H1 (cell line): ENCODE measurements at regions not wholly inside any gene's neighbourhood (a gene's known extent, or its start where the extent isn't known, plus 50 kb on each side); places are given as distances from the start of the nearest gene placed in this dataset.

ENCODE experiments used
- CTCF ChIA-PET: fragments of 300-600 bp; sonication (Branson Sonifier 250); formaldehyde crosslinking; loops from one replicate; lab custom pipeline; 2021; ENCODE audit not compliant: partially characterized antibody; lab: Charles Lee
- POLR2A ChIA-PET: fragments of 300-600 bp; sonication (Branson Sonifier 250); formaldehyde crosslinking; loops from one replicate; lab custom pipeline; 2021; ENCODE audit warnings: inconsistent platforms; ENCODE audit not compliant: partially characterized antibody; lab: Charles Lee
- DNase-seq, 2 experiments: peaks; one replicate each; pipeline versions ENCODE4 v3.0.0 to v3.0.0-alpha.2; 2010 to 2022; ENCODE audit warnings: low spot score in 2 of 2, low read depth in 1 of 2, mixed read lengths in 1 of 2
- FAIRE-seq: peaks from 2 replicates; lab custom pipeline; 2011; peaks lifted over from hg19 to GRCh38; lab: Jason Lieb, UNC
- H2AFZ ChIP-seq: 2 replicates; pipeline ENCODE4 v1.8.1; 2012; ENCODE audit warnings: low read length, inconsistent platforms
- H2AK5ac ChIP-seq: 2 replicates; pipeline ENCODE4 v1.6.1; 2013; ENCODE audit warnings: low read depth, low read length
- H2BK120ac ChIP-seq: replicated peaks from 2 replicates; pipeline ENCODE3; 2013; ENCODE audit warnings: low read depth, low read length, inconsistent platforms
- H2BK12ac ChIP-seq: 2 replicates; pipeline ENCODE4 v1.6.1; 2013; ENCODE audit warnings: low read depth, low read length
- H2BK15ac ChIP-seq: 2 replicates; pipeline ENCODE4 v1.6.1; 2013; ENCODE audit warnings: low read length
- H2BK20ac ChIP-seq: 2 replicates; pipeline ENCODE4 v1.6.1; 2013; ENCODE audit warnings: low read length
- H2BK5ac ChIP-seq: 2 replicates; pipeline ENCODE4 v1.6.1; 2013; ENCODE audit warnings: low read depth, low read length
- H3K14ac ChIP-seq: 2 replicates; pipeline ENCODE4 v1.6.1; 2013; ENCODE audit warnings: inconsistent platforms; ENCODE audit not compliant: insufficient read length
- H3K18ac ChIP-seq: 2 replicates; pipeline ENCODE4 v1.6.1; 2013; ENCODE audit warnings: low read length; ENCODE audit errors: extremely low read depth
- H3K23ac ChIP-seq: 2 replicates; pipeline ENCODE4 v1.6.1; 2013; ENCODE audit warnings: inconsistent platforms; ENCODE audit not compliant: insufficient read length
- H3K23me2 ChIP-seq: 2 replicates; pipeline ENCODE4 v1.6.1; 2013; ENCODE audit warnings: low read depth, low read length
- H3K27ac ChIP-seq: 2 replicates; pipeline ENCODE4 v1.6.1; 2011; ENCODE audit warnings: low read depth, low read length, inconsistent platforms
- H3K27me3 ChIP-seq, 4 experiments: replicated peaks in 1 of 4; 1 replicate in 1 of 4; 2 replicates in 3 of 4; pipeline versions ENCODE4 v1.6.1 to v1.8.1; 2011 to 2013; ENCODE audit warnings: low read length in 3 of 4, mild to moderate bottlenecking in 3 of 4, inconsistent platforms in 2 of 4, mixed read lengths in 2 of 4, moderate library complexity in 1 of 4; ENCODE audit not compliant: control insufficient read depth in 3 of 4, insufficient read depth in 3 of 4; ENCODE audit errors: extremely low read depth in 1 of 4
- H3K36me3 ChIP-seq, 4 experiments: 2 replicates each; pipeline versions ENCODE4 v1.6.1 to v1.8.1; 2011 to 2013; ENCODE audit warnings: mild to moderate bottlenecking in 4 of 4, low read length in 3 of 4, moderate library complexity in 2 of 4, control low read depth in 1 of 4, inconsistent platforms in 1 of 4; ENCODE audit not compliant: insufficient read depth in 4 of 4, control insufficient read depth in 2 of 4
- H3K4ac ChIP-seq: replicated peaks from 2 replicates; pipeline ENCODE3; 2013; ENCODE audit warnings: low read length, low read depth, mixed read lengths, inconsistent platforms; ENCODE audit not compliant: insufficient read length
- H3K4me1 ChIP-seq, 4 experiments: replicated peaks in 1 of 4; 1 replicate in 1 of 4; 2 replicates in 3 of 4; pipeline versions ENCODE4 v1.6.1 to v1.8.1; 2011 to 2013; ENCODE audit warnings: low read length in 3 of 4, inconsistent platforms in 2 of 4, mixed read lengths in 1 of 4; ENCODE audit not compliant: insufficient read depth in 4 of 4, control insufficient read depth in 3 of 4
- H3K4me2 ChIP-seq, 2 experiments: 2 replicates each; pipeline versions ENCODE4 v1.6.1 to v1.8.1; 2011 to 2013; ENCODE audit warnings: low read depth in 2 of 2, low read length in 2 of 2, control low read depth in 1 of 2, inconsistent platforms in 1 of 2, mild to moderate bottlenecking in 1 of 2; ENCODE audit not compliant: insufficient read depth in 1 of 2
- H3K4me3 ChIP-seq, 4 experiments: fragments of 200-600, 300-600 bp in 1 of 4; sonication (generic), shearing (Covaris generic), sonication (Bioruptor Twin) in 1 of 4; 2 replicates each; pipeline versions ENCODE4 v1.5.1 to v1.8.1; 2011 to 2016; ENCODE audit warnings: low read length in 4 of 4, low read depth in 3 of 4, control low read depth in 2 of 4, inconsistent platforms in 2 of 4, mild to moderate bottlenecking in 2 of 4, mixed read lengths in 1 of 4, moderate library complexity in 1 of 4; ENCODE audit not compliant: insufficient read depth in 2 of 4; ENCODE audit errors: extremely low read depth in 1 of 4
- H3K56ac ChIP-seq: replicated peaks from 2 replicates; pipeline ENCODE3; 2013; ENCODE audit warnings: low read depth, mild to moderate bottlenecking, mixed read lengths, low read length, inconsistent platforms; ENCODE audit not compliant: insufficient read length
- H3K79me1 ChIP-seq: 2 replicates; pipeline ENCODE4 v1.6.1; 2013; ENCODE audit warnings: low read depth, low read length, control low read depth
- H3K79me2 ChIP-seq, 2 experiments: 2 replicates each; pipeline versions ENCODE4 v1.6.1 to v1.8.1; 2012 to 2013; ENCODE audit warnings: low read length in 2 of 2, mild to moderate bottlenecking in 2 of 2, inconsistent platforms in 1 of 2; ENCODE audit not compliant: insufficient read depth in 2 of 2, control insufficient read depth in 1 of 2
- H3K9ac ChIP-seq, 4 experiments: replicated peaks in 1 of 4; 1 replicate in 1 of 4; 2 replicates in 3 of 4; pipeline versions ENCODE4 v1.6.1 to v1.8.1; 2011 to 2013; ENCODE audit warnings: low read depth in 3 of 4, low read length in 3 of 4, control low read depth in 2 of 4, mild to moderate bottlenecking in 2 of 4, moderate library complexity in 2 of 4, inconsistent platforms in 1 of 4; ENCODE audit errors: extremely low read depth in 1 of 4
- H3K9me3 ChIP-seq, 2 experiments: 2 replicates each; pipeline versions ENCODE4 v1.6.1 to v1.8.1; 2012 to 2013; ENCODE audit warnings: mild to moderate bottlenecking in 2 of 2, moderate library complexity in 2 of 2, control low read depth in 1 of 2, inconsistent platforms in 1 of 2, low read depth in 1 of 2, low read length in 1 of 2, mixed read lengths in 1 of 2; ENCODE audit not compliant: insufficient read depth in 2 of 2
- H4K20me1 ChIP-seq, 2 experiments: replicated peaks in 1 of 2; 2 replicates each; pipeline versions ENCODE3 to v1.8.1; 2011 to 2013; ENCODE audit warnings: inconsistent platforms in 2 of 2, low read length in 2 of 2, mild to moderate bottlenecking in 1 of 2; ENCODE audit not compliant: insufficient read depth in 2 of 2, control insufficient read depth in 1 of 2
- H4K5ac ChIP-seq: 2 replicates; pipeline ENCODE4 v1.6.1; 2013; ENCODE audit warnings: low read length, low read depth, mixed read lengths, inconsistent platforms; ENCODE audit not compliant: insufficient read length
- H4K8ac ChIP-seq: 2 replicates; pipeline ENCODE4 v1.8.0; 2013; ENCODE audit warnings: mild to moderate bottlenecking, moderate library complexity, low read length, inconsistent platforms; ENCODE audit not compliant: insufficient read depth; ENCODE audit errors: extremely low read depth
- H4K91ac ChIP-seq: replicated peaks from 2 replicates; pipeline ENCODE3; 2013; ENCODE audit warnings: low read length, mixed read lengths, inconsistent platforms; ENCODE audit not compliant: insufficient read length
- PHF8 ChIP-seq: fragments of 200-600 bp; sonication (generic); conservative IDR thresholded peaks from 2 replicates; pipeline ENCODE4 v1.7.1; 2012; ENCODE audit warnings: low read depth, mild to moderate bottlenecking, inconsistent platforms, low read length, moderate library complexity
- RAD21 ChIP-seq, 2 experiments: IDR thresholded peaks in 1 of 2; conservative IDR thresholded peaks in 1 of 2; 2 replicates each; pipeline ENCODE4 v1.6.1; 2011; ENCODE audit warnings: low read depth in 2 of 2, low read length in 2 of 2, improper control_type of control experiment in 1 of 2, inconsistent platforms in 1 of 2, mild to moderate bottlenecking in 1 of 2, moderate library complexity in 1 of 2
- WGBS, 2 experiments: shearing (Covaris generic) in 1 of 2; methylation state at CpG; one replicate each; pipeline versions ENCODE4 v1.1.6 to v1.1.7; 2013 to 2015; ENCODE audit warnings: low lambda C conversion rate in 2 of 2, mixed read lengths in 2 of 2, inconsistent platforms in 1 of 2, low coverage in 1 of 2, missing lambda C conversion rate in 1 of 2; ENCODE audit not compliant: insufficient replicate concordance in 2 of 2, insufficient coverage in 1 of 2, insufficient read length in 1 of 2; ENCODE audit errors: extremely low coverage in 1 of 2, missing lambda C conversion rate in 1 of 2; 5-methylcytosine and 5-hydroxymethylcytosine counted together
- TF ChIP-seq, protein P1 (sequence below), 3 experiments: IDR thresholded peaks; 1 replicate in 2 of 3; 2 replicates in 1 of 3; pipeline versions ENCODE4 v1.5.1 to v1.6.1; 2011; ENCODE audit warnings: low read length in 3 of 3, mild to moderate bottlenecking in 3 of 3, inconsistent platforms in 2 of 3, low read depth in 1 of 3, moderate library complexity in 1 of 3; ENCODE audit not compliant: insufficient read depth in 1 of 3; ENCODE audit errors: control extremely low read depth in 1 of 3

DNA sequence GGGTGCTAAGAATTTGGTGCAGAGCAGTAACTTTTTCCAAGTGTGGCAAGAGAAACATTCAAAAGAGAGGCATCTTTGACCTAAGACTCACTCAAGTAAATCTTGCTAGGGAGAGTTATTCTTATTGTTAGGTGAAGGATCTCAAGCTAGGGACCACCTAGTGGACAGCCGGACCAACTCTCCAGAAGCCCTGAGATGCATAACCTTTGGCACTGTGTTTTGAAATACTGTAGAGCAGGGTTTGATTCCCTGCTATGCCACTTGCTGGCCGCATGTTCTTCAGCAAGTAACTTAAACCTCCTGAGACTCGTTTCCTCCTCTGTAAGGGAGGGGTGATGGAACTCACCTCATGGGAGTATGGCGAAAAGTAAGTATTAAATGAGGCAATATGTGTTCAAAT is 336.1 kb upstream of the ADAMTSL1 start:
- Histone ChIP-seq H3K79me2 (no peaks in the 10 kb centered on the region), H3K4me2 (no peak overlapping the region), H3K23ac (no peak overlapping the region), H2AFZ (no peak overlapping the region), H4K20me1 (no peaks in the 10 kb centered on the region), H3K4ac (no peak overlapping the region), H3K4me3 (no peak overlapping the region), H3K56ac (no peak overlapping the region), H4K8ac (no peak overlapping the region), H4K5ac (no peak overlapping the region), H3K4me1 (no peaks in the 10 kb centered on the region), H2AK5ac (no peak overlapping the region), H2BK15ac (no peak overlapping the region), H3K9me3 (no peaks in the 10 kb centered on the region), H4K91ac (no peak overlapping the region), H3K18ac (no peak overlapping the region), H3K9ac (no peak overlapping the region), H3K36me3 (no peaks in the 10 kb centered on the region; a peak in 1 of 8 replicates), H2BK12ac (no peak overlapping the region), H3K27ac (no peak overlapping the region), H2BK5ac (no peak overlapping the region), H3K27me3 (no peaks in the 10 kb centered on the region), H2BK20ac (no peak overlapping the region), H3K23me2 (no peaks in the 10 kb centered on the region), H2BK120ac (no peak overlapping the region), H3K79me1 (no peaks in the 10 kb centered on the region), H3K14ac (no peak overlapping the region)
- DNase-seq (no peak), FAIRE-seq (no peak)
- ChIA-PET CTCF (no interaction called here), POLR2A (no interaction called here)
- peak; percentile 9 to 31; a peak in 1 of 4 replicates for TF ChIP-seq RAD21 (IDR thresholded peaks at IDR 0.05 in 1 of 2, conservative IDR thresholded peaks at IDR 0.05 in 1 of 2; ENCODE audit: low read depth in 2 of 2, low read length in 2 of 2)
- TF ChIP-seq PHF8 = no peak
- TF ChIP-seq, protein P1, sequence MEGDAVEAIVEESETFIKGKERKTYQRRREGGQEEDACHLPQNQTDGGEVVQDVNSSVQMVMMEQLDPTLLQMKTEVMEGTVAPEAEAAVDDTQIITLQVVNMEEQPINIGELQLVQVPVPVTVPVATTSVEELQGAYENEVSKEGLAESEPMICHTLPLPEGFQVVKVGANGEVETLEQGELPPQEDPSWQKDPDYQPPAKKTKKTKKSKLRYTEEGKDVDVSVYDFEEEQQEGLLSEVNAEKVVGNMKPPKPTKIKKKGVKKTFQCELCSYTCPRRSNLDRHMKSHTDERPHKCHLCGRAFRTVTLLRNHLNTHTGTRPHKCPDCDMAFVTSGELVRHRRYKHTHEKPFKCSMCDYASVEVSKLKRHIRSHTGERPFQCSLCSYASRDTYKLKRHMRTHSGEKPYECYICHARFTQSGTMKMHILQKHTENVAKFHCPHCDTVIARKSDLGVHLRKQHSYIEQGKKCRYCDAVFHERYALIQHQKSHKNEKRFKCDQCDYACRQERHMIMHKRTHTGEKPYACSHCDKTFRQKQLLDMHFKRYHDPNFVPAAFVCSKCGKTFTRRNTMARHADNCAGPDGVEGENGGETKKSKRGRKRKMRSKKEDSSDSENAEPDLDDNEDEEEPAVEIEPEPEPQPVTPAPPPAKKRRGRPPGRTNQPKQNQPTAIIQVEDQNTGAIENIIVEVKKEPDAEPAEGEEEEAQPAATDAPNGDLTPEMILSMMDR (IDR thresholded peaks at IDR 0.05; ENCODE audit: control extremely low read depth in 1 of 3, insufficient read depth in 1 of 3, low read depth in 1 of 3, low read length in 3 of 3) = peak in 1 of 3 experiments; percentile 18; a peak in 1 of 4 replicates
- 86% methylated on average over 4 of the region's 4 CpGs; no CpG with 5 or more reads in 1 of the 2 experiments for WGBS, 2 experiments
